ENCODE measurements at regions not wholly inside any gene's neighbourhood (a gene's known extent, or its start where the extent isn't known, plus 50 kb on each side); places are given as distances from the start of the nearest gene placed in this dataset.

DNA sequence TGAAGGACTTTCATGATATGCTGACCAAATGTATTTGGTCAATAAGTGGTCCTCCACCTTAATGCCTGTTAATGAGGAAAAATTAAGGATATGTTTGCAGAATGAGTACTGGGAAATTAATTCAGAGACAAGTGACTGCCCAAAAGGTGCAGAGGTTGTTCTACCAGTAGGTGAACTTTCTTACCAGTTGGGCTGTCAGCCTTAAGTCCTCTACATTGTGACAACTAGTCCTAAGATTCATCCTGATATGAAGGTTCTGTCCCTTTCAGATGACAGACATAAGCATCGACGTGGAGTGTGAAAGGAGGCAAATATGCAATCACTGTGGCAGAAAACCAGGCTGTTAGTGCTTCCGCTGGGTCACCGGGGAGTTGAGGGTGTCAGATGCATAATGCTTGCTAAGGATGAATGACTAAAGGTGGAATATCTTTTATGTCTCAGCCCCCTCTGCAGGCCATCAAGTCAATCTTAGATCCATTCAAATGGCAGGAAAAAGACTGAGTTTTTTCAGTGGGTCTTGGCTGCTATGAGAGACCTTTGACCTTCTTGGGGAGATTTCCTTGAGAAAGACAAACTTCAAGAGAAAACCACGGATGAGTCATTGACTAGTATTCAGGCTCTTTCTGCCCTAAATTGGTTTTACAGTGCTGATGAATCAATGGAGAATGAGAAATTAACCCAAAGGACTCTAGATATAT lies 226.0 kb downstream of the TPBG start:
- TF ChIP-seq, protein P1, sequence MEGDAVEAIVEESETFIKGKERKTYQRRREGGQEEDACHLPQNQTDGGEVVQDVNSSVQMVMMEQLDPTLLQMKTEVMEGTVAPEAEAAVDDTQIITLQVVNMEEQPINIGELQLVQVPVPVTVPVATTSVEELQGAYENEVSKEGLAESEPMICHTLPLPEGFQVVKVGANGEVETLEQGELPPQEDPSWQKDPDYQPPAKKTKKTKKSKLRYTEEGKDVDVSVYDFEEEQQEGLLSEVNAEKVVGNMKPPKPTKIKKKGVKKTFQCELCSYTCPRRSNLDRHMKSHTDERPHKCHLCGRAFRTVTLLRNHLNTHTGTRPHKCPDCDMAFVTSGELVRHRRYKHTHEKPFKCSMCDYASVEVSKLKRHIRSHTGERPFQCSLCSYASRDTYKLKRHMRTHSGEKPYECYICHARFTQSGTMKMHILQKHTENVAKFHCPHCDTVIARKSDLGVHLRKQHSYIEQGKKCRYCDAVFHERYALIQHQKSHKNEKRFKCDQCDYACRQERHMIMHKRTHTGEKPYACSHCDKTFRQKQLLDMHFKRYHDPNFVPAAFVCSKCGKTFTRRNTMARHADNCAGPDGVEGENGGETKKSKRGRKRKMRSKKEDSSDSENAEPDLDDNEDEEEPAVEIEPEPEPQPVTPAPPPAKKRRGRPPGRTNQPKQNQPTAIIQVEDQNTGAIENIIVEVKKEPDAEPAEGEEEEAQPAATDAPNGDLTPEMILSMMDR (IDR thresholded peaks at IDR 0.05) = no peak
- TF ChIP-seq POLR2A (IDR thresholded peaks at IDR 0.05; ENCODE audit: low read depth) = no peak

Data from esophagus muscularis mucosa (tissue), 3 donors.